ENCODE measurements at regions not wholly inside any gene's neighbourhood (a gene's known extent, or its start where the extent isn't known, plus 50 kb on each side); places are given as distances from the start of the nearest gene placed in this dataset.

GRCh38 chr1:95699149-95699953, 465.3 kb downstream of the RWDD3 start:
- DNase-seq = no peak

GRCh38 chr1:95701450-95702173, 467.6 kb downstream of the RWDD3 start:
- no peak for DNase-seq

- no peak for DNase-seq
Observed at GRCh38 chr1:95703046-95703445, 469.0 kb downstream of the RWDD3 start.

- DNase-seq = no peak
Observed at GRCh38 chr1:95716097-95716496, 482.1 kb downstream of the RWDD3 start.

GRCh38 chr1:95716550-95716949, 482.5 kb downstream of the RWDD3 start:
- DNase-seq = no peak

- DNase-seq = no peak
Observed at GRCh38 chr1:95723346-95723745, 489.3 kb downstream of the RWDD3 start.

DNA sequence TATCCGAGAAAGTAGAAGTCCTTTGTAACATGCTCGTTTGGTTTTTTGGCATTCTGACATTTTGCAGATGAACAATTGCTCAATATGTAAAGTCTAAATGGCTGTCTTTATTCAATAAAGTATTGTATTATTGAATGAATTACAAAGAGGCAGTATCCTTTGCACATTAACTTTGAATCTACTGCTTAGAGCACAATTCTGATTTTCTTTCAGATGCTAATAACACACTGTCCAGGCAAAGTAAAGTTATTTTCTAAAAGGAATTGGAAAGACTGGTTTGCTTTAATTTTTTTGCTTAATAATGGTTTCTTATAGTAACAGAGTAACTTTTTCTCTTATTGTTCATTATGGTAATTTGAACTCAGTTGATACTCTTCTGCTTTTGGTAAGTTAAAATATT, 494.8 kb downstream of the RWDD3 start:
- no peak for DNase-seq

DNA sequence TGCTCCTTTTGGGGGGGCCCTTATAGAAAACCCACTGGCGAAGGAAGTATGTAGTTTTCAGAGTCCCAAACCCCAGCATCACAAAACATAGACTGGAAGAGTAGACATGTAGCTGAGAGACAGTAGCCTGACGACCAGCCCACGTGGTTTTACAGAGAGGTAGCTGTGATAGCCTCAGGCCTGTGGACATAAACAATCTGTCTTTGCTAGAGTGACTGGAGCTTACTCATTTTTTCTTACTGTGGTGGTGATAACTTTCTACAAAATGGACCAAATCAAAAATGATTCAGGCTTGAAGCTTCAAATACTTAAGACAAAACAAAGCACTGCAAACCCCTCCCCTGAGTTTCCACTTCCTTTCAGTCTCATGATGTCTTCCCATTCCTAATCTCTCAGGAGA, 497.0 kb downstream of the RWDD3 start:
- DNase-seq = no peak

GRCh38 chr1:95731466-95731865, 497.5 kb downstream of the RWDD3 start:
- no peak for DNase-seq

GRCh38 chr1:95733031-95733430, 499.0 kb downstream of the RWDD3 start:
- no peak for DNase-seq

GRCh38 chr1:95733671-95734070, 499.7 kb downstream of the RWDD3 start:
- DNase-seq = no peak

DNA sequence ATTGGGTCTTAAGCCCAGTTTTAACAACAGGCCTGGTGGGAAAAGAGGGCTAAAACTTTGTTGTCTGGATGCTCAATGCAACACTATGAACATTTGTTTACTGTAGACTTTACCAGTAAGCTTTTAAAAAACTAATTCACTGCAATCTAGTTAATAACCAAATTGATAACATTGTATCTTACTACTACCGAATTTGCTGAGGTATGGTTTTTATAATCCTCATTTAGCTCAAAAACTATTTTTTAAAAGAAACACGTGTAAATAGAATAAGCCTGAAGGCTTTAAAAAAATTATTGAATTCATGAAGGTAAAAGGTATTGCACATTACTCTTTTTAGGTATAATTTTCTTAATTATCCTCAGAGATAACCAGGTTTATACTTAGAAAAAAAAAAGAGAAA, 500.6 kb downstream of the RWDD3 start:
- no peak for DNase-seq

DNA sequence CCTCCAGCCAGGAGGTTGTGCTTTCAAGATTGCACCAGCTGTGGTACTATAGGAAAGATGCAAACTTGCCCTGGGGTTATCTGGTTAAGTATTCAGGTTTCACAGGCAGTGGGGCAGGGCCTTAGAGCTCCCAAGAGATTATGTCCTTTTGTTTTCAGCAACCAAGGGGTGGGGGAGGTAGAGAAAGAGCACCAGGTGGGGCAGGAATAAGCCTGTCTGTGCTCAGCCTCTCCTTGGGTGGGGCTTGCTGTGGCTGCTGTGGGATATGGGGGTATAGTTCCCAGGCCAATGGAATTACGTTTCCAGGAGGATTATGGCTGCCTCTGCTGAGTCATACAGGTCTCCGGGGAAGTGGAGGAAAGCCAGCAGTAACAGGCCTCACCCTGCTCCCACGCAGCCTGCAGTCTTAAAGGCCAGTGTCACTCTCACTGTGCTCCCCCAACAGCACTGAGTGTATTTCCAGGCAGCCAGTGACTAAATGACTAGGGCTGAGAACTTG, 508.6 kb downstream of the RWDD3 start:
- peak; percentile 87 for DNase-seq

DNA sequence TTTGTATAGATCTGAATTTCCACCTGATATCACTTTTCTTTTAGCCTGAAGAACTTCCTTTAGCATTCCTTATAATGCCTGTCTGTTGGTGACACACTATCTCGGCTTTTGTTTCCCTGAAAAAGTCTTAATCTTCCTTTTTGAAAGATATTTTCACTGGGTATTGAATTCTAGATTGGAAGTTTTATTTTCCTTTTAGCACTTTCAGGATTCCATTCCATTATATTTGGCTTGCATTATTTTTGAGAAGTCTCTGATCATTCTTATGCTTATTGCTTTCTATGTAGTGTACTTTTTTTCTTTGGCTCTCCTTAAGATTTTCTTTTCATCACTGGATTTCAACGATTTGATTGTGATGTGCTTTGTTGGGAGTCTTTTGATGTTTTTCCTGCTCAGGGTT, 510.7 kb downstream of the RWDD3 start:
- DNase-seq = no peak

GRCh38 chr1:95752515-95753381, 518.7 kb downstream of the RWDD3 start:
- no peak for DNase-seq

DNA sequence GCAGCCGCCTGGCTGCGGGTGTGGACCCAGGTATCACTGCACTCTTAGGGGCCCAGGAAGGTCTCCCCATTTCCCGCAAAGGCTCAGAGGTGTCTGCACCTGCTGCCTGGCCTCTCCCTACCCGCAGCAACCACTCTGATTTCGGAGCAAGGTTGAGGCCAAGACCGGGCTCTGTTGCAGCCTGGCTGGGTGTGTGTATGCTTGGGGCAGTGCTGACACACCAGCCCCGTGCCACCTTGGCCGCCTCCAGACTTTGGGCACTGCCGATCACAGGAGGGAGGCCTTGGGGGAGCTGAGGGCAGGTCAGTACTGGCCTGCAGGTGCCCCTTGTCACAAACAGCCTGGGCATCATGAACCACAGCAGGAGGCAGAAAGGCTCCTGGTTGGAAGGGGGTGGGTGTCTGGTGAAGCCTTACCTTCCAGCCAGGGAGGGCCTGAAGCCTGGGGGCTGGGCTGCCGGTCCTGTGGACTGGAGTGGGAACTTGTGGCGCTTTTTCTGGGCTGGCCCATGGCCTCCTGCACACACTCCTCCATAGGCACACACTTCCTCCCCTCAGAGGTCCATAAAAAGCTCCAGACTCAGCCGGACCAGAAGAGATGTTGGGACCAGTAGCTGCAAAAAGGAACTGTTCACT, 519.5 kb downstream of the RWDD3 start:
- DNase-seq = no peak

- DNase-seq = no peak
Observed at GRCh38 chr1:95754412-95754811, 520.4 kb downstream of the RWDD3 start.

- DNase-seq = no peak
Observed at GRCh38 chr1:95766036-95766435, 532.0 kb downstream of the RWDD3 start.

- DNase-seq = no peak
Observed at GRCh38 chr1:95770581-95770980, 536.6 kb downstream of the RWDD3 start.

DNA sequence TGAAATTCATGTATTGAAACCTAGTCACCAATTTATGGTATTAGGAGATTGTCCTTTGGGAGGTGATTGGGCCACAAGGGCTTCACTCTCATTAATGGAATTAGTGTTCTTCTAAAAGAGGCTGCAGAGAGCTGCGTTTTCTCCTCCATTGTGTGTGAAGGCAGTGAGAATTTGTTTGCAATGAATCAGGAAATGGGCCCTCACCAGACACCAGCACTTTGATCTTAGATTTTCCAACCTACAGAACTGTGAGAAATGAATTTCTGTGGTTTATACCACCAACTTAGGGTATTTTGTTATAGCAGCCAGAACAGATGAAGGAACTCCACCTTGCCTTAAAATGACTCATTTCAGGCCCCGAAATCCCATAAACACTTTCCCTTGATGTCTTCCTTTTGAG, 544.2 kb downstream of the RWDD3 start:
- DNase-seq = no peak

DNA sequence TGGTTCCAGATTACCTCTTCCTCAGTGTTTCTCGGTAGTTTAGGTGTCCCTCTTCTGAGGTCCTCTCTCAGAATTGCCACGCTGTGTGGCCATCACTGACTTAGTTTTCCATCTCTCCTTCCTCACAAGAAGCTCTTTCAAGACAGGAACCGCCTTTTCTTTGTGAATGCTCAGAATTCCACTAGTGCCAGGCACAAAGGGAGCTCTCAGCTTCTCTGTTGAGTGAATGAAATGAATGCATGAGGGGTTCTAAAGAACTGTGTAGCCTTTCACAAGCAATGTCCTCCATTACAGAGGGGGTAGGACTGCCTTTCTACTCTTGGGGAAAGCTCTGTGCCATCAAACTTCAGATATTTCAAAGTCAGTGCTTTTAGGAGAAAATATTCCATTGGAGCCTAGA, 546.8 kb downstream of the RWDD3 start:
- no peak for DNase-seq

- DNase-seq = no peak
Observed at GRCh38 chr1:95790136-95790535, 556.1 kb downstream of the RWDD3 start.

DNA sequence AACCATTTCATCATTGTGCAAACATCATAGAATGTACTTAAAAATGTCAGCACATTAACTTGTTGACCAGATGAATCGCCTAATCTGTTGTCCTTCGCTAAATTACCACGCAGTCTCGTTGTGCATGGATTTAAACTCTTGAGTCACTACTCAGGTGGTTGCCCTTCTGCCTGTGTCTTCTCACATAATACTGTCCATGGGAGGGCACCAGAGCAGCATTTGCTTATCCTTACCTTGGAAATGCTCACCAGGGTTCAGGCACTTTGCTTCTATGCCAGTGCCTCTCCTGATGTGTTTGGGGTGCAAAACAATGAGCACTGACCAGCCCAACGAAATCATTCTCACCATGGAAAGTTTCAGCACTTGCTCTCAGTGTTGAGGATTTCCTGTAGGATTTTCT, 559.9 kb downstream of the RWDD3 start:
- DNase-seq = no peak

Measured in NCI-H1436 treated with DMSO at 0.1 percent for 48 hours (cell line).